ENCODE measurements at regions not wholly inside any gene's neighbourhood (a gene's known extent, or its start where the extent isn't known, plus 50 kb on each side); places are given as distances from the start of the nearest gene placed in this dataset.

DNA sequence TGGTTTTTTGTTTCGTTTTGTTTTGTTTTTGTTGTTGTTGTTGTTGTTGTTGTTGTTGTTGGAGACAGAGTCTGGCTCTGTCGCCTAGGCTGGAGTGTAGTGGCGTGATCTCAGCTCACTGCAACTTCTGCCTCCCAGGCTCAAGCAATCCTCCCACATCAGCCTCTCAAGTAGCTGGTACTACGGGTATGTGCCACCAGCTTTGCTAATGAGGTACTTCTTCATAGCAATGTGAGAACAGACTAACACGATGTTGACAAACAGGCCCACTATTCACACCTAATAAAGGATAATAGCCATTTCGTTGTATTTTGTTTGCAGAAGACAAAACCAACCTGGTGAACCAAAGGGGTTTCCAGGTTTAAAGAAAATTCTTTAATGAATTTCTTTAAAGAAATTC, 130.9 kb downstream of the DIRAS2 start:
- no peaks in the 10 kb centered on the region for H3K36me3 ChIP-seq (ENCODE audit: low read depth, missing control alignments)
- H3K9me3 ChIP-seq, result no peaks in the 10 kb centered on the region
- intact Hi-C loops (cut with DNase I; ENCODE audit: low total_unique reads), result no loop called here
- no peak for DNase-seq
- 73 to 77% methylated on average over 6 of the region's 6 CpGs for WGBS, 2 donors
- H3K27me3 ChIP-seq, result no peaks in the 10 kb centered on the region
- H3K4me1 ChIP-seq, result no peaks in the 10 kb centered on the region
- no peak overlapping the region for H3K27ac ChIP-seq
- TF ChIP-seq, protein P1, sequence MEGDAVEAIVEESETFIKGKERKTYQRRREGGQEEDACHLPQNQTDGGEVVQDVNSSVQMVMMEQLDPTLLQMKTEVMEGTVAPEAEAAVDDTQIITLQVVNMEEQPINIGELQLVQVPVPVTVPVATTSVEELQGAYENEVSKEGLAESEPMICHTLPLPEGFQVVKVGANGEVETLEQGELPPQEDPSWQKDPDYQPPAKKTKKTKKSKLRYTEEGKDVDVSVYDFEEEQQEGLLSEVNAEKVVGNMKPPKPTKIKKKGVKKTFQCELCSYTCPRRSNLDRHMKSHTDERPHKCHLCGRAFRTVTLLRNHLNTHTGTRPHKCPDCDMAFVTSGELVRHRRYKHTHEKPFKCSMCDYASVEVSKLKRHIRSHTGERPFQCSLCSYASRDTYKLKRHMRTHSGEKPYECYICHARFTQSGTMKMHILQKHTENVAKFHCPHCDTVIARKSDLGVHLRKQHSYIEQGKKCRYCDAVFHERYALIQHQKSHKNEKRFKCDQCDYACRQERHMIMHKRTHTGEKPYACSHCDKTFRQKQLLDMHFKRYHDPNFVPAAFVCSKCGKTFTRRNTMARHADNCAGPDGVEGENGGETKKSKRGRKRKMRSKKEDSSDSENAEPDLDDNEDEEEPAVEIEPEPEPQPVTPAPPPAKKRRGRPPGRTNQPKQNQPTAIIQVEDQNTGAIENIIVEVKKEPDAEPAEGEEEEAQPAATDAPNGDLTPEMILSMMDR (IDR thresholded peaks at IDR 0.05), result no peak
- no peak for TF ChIP-seq POLR2A (IDR thresholded peaks at IDR 0.05)
- no peak overlapping the region for H3K4me3 ChIP-seq

DNA sequence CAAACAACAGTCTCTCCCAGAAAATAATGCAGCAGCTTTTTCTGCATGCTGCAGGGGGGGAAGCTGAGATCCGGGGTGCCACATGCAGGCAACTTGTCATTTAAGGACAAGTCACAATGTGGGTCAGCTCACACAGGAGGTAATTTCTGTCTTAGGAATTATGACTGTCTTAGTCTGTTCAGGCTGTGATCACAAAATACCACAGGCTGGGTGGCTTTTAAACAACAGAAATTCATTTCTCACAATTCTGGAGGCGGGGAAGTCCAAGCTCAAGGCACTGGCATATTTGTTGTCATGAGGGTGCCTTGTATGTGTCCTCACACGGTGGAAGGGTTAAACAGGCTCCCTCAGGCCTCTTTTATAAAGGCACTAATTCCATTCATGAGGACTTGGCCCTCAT, 127.7 kb downstream of the DIRAS2 start:
- H3K36me3 ChIP-seq (ENCODE audit: low read depth, missing control alignments), result no peaks in the 10 kb centered on the region
- no peaks in the 10 kb centered on the region for H3K4me1 ChIP-seq
- H3K4me3 ChIP-seq, result no peak overlapping the region
- no peak overlapping the region for H3K27ac ChIP-seq
- no peaks in the 10 kb centered on the region for H3K9me3 ChIP-seq
- no peaks in the 10 kb centered on the region for H3K27me3 ChIP-seq
- TF ChIP-seq POLR2A (IDR thresholded peaks at IDR 0.05), result no peak
- TF ChIP-seq, protein P1 (IDR thresholded peaks at IDR 0.05), result no peak
- no peak for DNase-seq
- intact Hi-C loops (cut with DNase I; ENCODE audit: low total_unique reads), result no loop called here
- 89 to 91% methylated on average over 3 of the region's 3 CpGs for WGBS, 2 donors

DNA sequence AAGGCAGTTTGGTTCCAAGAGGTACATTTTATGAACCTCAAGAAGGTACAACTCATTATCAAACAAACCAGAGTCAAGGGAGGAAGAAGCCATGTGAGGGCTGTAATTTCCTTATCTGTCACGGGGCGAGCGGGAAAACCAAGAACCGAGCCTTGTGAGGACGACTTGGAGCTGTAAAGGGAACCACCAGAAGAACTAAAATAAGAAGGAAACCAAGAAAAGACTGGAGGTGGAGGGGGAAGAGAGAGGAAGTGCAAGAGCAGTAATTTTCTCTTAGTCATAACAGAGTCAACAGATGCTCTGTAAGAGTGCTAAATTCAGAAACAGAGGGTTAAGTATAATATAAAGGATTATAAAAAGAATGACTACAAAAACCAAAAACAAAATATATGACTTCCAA, 127.1 kb downstream of the DIRAS2 start:
- no peaks in the 10 kb centered on the region for H3K9me3 ChIP-seq
- no peaks in the 10 kb centered on the region for H3K27me3 ChIP-seq
- no peak for DNase-seq
- no peak overlapping the region for H3K4me3 ChIP-seq
- no peaks in the 10 kb centered on the region for H3K36me3 ChIP-seq (ENCODE audit: low read depth, missing control alignments)
- no peaks in the 10 kb centered on the region for H3K4me1 ChIP-seq
- TF ChIP-seq, protein P1 (IDR thresholded peaks at IDR 0.05), result no peak
- TF ChIP-seq POLR2A (IDR thresholded peaks at IDR 0.05), result no peak
- H3K27ac ChIP-seq, result no peak overlapping the region
- intact Hi-C loops (cut with DNase I; ENCODE audit: low total_unique reads), result no loop called here
- 78 to 85% methylated on average over 5 of the region's 5 CpGs for WGBS, 2 donors

DNA sequence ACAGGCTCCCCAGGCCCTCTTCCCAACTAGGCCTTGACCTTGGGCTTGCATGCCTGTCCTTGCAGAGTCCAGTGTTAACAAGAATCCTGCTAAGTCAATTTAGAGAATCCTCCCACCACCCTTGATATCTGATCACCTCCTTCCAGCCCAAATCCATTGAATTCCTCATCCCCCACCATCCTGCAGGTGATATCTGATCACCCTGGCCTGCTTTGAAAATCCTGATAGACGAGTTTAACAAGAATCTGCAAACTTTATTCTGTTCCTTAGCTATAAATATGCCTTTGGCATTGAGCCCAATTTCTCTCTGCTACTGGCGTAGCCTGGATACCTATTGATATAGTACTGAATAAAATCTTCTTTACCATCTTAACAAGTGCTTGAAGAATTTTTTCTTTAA, 125.5 kb downstream of the DIRAS2 start:
- Histone ChIP-seq H3K27me3 (no peaks in the 10 kb centered on the region), H3K4me3 (no peak overlapping the region), H3K27ac (no peak overlapping the region), H3K9me3 (no peaks in the 10 kb centered on the region), H3K4me1 (no peaks in the 10 kb centered on the region), H3K36me3 (ENCODE audit: low read depth, missing control alignments) (no peaks in the 10 kb centered on the region)
- TF ChIP-seq POLR2A (IDR thresholded peaks at IDR 0.05), result no peak
- TF ChIP-seq, protein P1 (IDR thresholded peaks at IDR 0.05), result no peak
- DNase-seq, result no peak
- WGBS, 2 donors, result 45 to 70% methylated on average over 2 of the region's 2 CpGs
- intact Hi-C loops (cut with DNase I; ENCODE audit: low total_unique reads), result no loop called here

DNA sequence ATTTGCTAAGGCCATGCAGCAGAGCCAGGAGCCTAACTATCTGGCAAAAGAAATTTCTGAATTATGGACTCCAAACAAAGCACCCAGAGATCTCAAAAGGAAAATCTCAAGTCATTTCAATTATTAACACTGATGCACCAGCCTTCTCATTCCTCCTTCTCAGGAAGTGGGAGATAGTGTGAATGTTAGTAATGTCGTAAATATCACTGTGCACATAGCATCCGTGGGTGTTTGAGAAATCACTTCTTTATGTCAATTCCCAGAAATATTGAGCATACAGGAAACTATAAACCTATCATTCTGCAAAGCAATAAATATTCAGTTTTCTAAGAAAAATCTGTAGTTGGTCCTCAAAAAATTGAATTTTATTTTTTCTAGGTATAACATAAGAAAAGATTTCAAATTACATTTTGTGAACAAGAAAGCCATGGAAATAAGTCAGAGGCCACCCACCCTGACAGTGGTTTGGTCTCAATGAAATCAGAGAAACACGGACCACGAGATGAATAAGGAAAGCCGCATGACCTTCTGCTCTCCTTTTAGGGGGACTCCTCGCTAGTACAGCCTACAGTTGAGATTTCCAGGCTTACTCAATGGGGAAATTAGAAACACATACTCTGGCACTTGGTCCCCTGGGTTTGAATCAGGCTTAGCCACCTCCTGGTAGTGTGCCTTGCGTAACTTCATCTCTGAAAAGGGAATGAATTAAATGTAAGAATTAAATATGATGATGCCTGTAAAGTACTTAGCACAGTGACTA, 120.6 kb downstream of the DIRAS2 start:
- intact Hi-C loops (cut with DNase I; ENCODE audit: low total_unique reads), result no loop called here
- Histone ChIP-seq H3K4me1 (no peaks in the 10 kb centered on the region), H3K36me3 (ENCODE audit: low read depth, missing control alignments) (no peaks in the 10 kb centered on the region), H3K27ac (no peak overlapping the region), H3K4me3 (no peak overlapping the region), H3K27me3 (no peaks in the 10 kb centered on the region), H3K9me3 (no peaks in the 10 kb centered on the region)
- no peak for DNase-seq
- WGBS, 2 donors, result 81 to 84% methylated on average over 7 of the region's 7 CpGs
- no peak for TF ChIP-seq POLR2A (IDR thresholded peaks at IDR 0.05)
- TF ChIP-seq, protein P1 (IDR thresholded peaks at IDR 0.05), result no peak

All from testis (tissue), 2 donors.